ENCODE measurements at regions not wholly inside any gene's neighbourhood (a gene's known extent, or its start where the extent isn't known, plus 50 kb on each side); places are given as distances from the start of the nearest gene placed in this dataset.
"Not testable (repeated sequence)": the region's sequence is repeated elsewhere in the genome, so short reads cannot be mapped to it uniquely, and the experiment has no call there.

GRCh38 chr10:57905861-57906260 lies 361.8 kb downstream of the IPMK start:
- Histone ChIP-seq H3K4me3 (ENCODE audit: low read depth in 1 of 2, low read length in 2 of 2) (no peak overlapping the region), H3K27me3 (ENCODE audit: control insufficient read depth in 1 of 2, insufficient read depth in 2 of 2, low read length in 2 of 2) (no peaks in the 10 kb centered on the region), H3K27ac (ENCODE audit: low read depth in 2 of 2, low read length in 1 of 2) (no peak overlapping the region), H3K36me3 (ENCODE audit: control insufficient read depth in 2 of 2, insufficient read depth in 2 of 2, low read length in 1 of 2) (no peaks in the 10 kb centered on the region), H3K9me3 (ENCODE audit: control insufficient read depth in 2 of 2, insufficient read depth in 1 of 2, low read depth in 1 of 2, low read length in 1 of 2) (no peaks in the 10 kb centered on the region), H3K4me1 (ENCODE audit: control insufficient read depth in 2 of 2, insufficient read depth in 2 of 2, low read length in 1 of 2) (no peaks in the 10 kb centered on the region)
- WGBS, 2 donors: 51 to 66% methylated on average over 2 of the region's 2 CpGs

DNA sequence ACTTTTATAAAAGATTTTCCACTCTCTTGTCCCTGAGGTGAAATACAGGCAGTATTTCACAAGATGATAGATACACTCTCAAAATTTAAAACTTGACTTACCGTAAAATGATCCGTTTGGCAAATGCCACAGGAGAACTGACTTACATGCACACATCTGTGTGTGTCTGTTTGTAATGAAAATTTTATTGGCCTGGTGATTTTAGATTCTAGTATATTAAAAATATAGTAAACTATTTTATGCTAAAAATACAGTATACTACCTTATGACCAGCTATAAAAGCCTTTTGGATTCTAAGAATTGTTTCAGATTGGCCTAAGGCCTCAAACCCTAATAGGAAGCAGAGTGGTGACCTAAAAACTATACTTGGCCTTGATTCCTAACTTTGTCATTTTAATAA lies 362.7 kb downstream of the IPMK start:
- Histone ChIP-seq H3K4me3 (ENCODE audit: low read depth in 1 of 2, low read length in 2 of 2) (no peak overlapping the region), H3K4me1 (ENCODE audit: control insufficient read depth in 2 of 2, insufficient read depth in 2 of 2, low read length in 1 of 2) (no peaks in the 10 kb centered on the region), H3K27me3 (ENCODE audit: control insufficient read depth in 1 of 2, insufficient read depth in 2 of 2, low read length in 2 of 2) (no peaks in the 10 kb centered on the region), H3K9me3 (ENCODE audit: control insufficient read depth in 2 of 2, insufficient read depth in 1 of 2, low read depth in 1 of 2, low read length in 1 of 2) (no peaks in the 10 kb centered on the region), H3K27ac (ENCODE audit: low read depth in 2 of 2, low read length in 1 of 2) (no peak overlapping the region), H3K36me3 (ENCODE audit: control insufficient read depth in 2 of 2, insufficient read depth in 2 of 2, low read length in 1 of 2) (no peaks in the 10 kb centered on the region)
- 90 to 94% methylated on average over 2 of the region's 2 CpGs for WGBS, 2 donors

DNA sequence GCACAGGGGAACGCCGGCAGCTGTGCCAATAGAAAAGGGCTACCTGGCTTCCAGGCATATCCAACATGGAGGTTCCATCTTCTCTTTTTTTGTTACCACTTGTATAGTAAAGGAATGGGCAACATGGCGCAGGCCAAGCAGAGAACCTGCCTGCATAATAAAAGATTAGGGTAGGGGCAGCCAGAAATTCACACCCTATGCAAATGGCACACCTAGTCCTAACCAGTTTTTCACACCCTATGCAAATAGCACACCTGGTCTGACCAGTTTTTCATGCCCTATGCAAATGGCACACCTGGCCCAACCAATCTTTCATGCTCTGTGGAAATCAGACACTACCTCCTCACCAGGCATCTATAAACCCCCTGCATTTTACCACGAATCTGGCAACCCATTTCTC lies 369.5 kb downstream of the IPMK start:
- H3K27ac ChIP-seq (ENCODE audit: low read depth in 2 of 2, low read length in 1 of 2): no peak overlapping the region
- no peak overlapping the region for H3K4me3 ChIP-seq (ENCODE audit: low read depth in 1 of 2, low read length in 2 of 2)
- no peaks in the 10 kb centered on the region for H3K9me3 ChIP-seq (ENCODE audit: control insufficient read depth in 2 of 2, insufficient read depth in 1 of 2, low read depth in 1 of 2, low read length in 1 of 2)
- H3K27me3 ChIP-seq (ENCODE audit: control insufficient read depth in 1 of 2, insufficient read depth in 2 of 2, low read length in 2 of 2): no peaks in the 10 kb centered on the region
- H3K4me1 ChIP-seq (ENCODE audit: control insufficient read depth in 2 of 2, insufficient read depth in 2 of 2, low read length in 1 of 2): no peaks in the 10 kb centered on the region
- no peaks in the 10 kb centered on the region for H3K36me3 ChIP-seq (ENCODE audit: control insufficient read depth in 2 of 2, insufficient read depth in 2 of 2, low read length in 1 of 2)
- 58 to 62% methylated on average over 4 of the region's 4 CpGs for WGBS, 2 donors

DNA sequence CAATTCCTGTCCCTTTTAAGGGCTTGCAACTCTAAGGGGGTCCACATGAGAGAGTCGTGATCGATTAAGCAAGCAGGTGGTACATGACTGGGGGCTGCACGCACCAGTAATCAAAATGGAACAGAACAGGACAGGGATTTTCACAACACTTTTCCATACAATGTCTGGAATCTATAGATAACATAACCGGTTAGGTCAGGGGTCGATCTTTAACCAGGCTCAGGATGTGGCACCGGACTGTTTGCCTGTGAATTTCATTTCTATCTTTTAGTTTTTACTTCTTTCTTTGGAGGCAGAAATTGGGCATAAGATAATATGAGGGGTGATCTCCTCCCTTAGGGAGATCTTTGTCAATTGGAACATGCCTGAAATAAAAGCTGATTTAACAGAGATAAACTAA lies 370.1 kb downstream of the IPMK start:
- Histone ChIP-seq H3K27me3 (ENCODE audit: control insufficient read depth in 1 of 2, insufficient read depth in 2 of 2, low read length in 2 of 2) (no peaks in the 10 kb centered on the region), H3K27ac (ENCODE audit: low read depth in 2 of 2, low read length in 1 of 2) (no peak overlapping the region), H3K4me1 (ENCODE audit: control insufficient read depth in 2 of 2, insufficient read depth in 2 of 2, low read length in 1 of 2) (no peaks in the 10 kb centered on the region), H3K36me3 (ENCODE audit: control insufficient read depth in 2 of 2, insufficient read depth in 2 of 2, low read length in 1 of 2) (no peaks in the 10 kb centered on the region), H3K4me3 (ENCODE audit: low read depth in 1 of 2, low read length in 2 of 2) (no peak overlapping the region), H3K9me3 (ENCODE audit: control insufficient read depth in 2 of 2, insufficient read depth in 1 of 2, low read depth in 1 of 2, low read length in 1 of 2) (no peaks in the 10 kb centered on the region)
- 73 to 89% methylated on average over 6 of the region's 6 CpGs for WGBS, 2 donors

DNA sequence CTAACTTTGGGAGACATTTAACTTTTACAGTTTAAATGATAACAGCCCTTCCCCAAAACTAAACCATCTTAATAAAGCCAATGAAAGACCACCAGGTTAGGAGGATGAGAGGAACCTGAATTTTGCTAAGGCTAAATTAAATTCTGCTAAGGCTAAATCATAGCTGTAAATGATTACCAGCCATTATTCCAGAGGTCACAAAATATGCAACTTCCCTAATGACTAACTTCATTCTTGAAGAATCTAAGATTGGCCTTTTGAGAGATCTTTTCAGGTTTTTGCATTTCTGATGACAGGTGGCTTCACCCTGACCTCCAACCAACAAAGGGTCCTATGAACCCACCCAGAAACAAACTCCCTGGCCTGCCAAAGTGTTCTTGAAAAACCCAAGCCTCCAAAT lies 373.3 kb downstream of the IPMK start:
- H3K4me1 ChIP-seq (ENCODE audit: control insufficient read depth in 2 of 2, insufficient read depth in 2 of 2, low read length in 1 of 2): no peaks in the 10 kb centered on the region
- H3K27ac ChIP-seq (ENCODE audit: low read depth in 2 of 2, low read length in 1 of 2): no peak overlapping the region
- H3K9me3 ChIP-seq (ENCODE audit: control insufficient read depth in 2 of 2, insufficient read depth in 1 of 2, low read depth in 1 of 2, low read length in 1 of 2): no peaks in the 10 kb centered on the region
- H3K36me3 ChIP-seq (ENCODE audit: control insufficient read depth in 2 of 2, insufficient read depth in 2 of 2, low read length in 1 of 2): no peaks in the 10 kb centered on the region
- no peaks in the 10 kb centered on the region for H3K27me3 ChIP-seq (ENCODE audit: control insufficient read depth in 1 of 2, insufficient read depth in 2 of 2, low read length in 2 of 2)
- H3K4me3 ChIP-seq (ENCODE audit: low read depth in 1 of 2, low read length in 2 of 2): no peak overlapping the region

- no peak overlapping the region for H3K27ac ChIP-seq (ENCODE audit: low read depth in 2 of 2, low read length in 1 of 2)
- no peak overlapping the region for H3K4me3 ChIP-seq (ENCODE audit: low read depth in 1 of 2, low read length in 2 of 2)
- 76 to 84% methylated on average over 7 of the region's 7 CpGs for WGBS, 2 donors
- H3K27me3 ChIP-seq (ENCODE audit: control insufficient read depth in 1 of 2, insufficient read depth in 2 of 2, low read length in 2 of 2): no peaks in the 10 kb centered on the region
- H3K4me1 ChIP-seq (ENCODE audit: control insufficient read depth in 2 of 2, insufficient read depth in 2 of 2, low read length in 1 of 2): no peaks in the 10 kb centered on the region
- no peaks in the 10 kb centered on the region for H3K9me3 ChIP-seq (ENCODE audit: control insufficient read depth in 2 of 2, insufficient read depth in 1 of 2, low read depth in 1 of 2, low read length in 1 of 2)
- H3K36me3 ChIP-seq (ENCODE audit: control insufficient read depth in 2 of 2, insufficient read depth in 2 of 2, low read length in 1 of 2): no peaks in the 10 kb centered on the region
These were observed 376.3 kb downstream of the IPMK start for GRCh38 chr10:57891201-57892006.

- Histone ChIP-seq H3K36me3 (ENCODE audit: control insufficient read depth in 2 of 2, insufficient read depth in 2 of 2, low read length in 1 of 2) (no peaks in the 10 kb centered on the region), H3K4me1 (ENCODE audit: control insufficient read depth in 2 of 2, insufficient read depth in 2 of 2, low read length in 1 of 2) (no peaks in the 10 kb centered on the region), H3K27me3 (ENCODE audit: control insufficient read depth in 1 of 2, insufficient read depth in 2 of 2, low read length in 2 of 2) (no peaks in the 10 kb centered on the region), H3K27ac (ENCODE audit: low read depth in 2 of 2, low read length in 1 of 2) (no peak overlapping the region), H3K4me3 (ENCODE audit: low read depth in 1 of 2, low read length in 2 of 2) (no peak overlapping the region), H3K9me3 (ENCODE audit: control insufficient read depth in 2 of 2, insufficient read depth in 1 of 2, low read depth in 1 of 2, low read length in 1 of 2) (no peaks in the 10 kb centered on the region)
- 88 to 89% methylated on average over 5 of the region's 5 CpGs for WGBS, 2 donors
These were observed 377.0 kb downstream of the IPMK start for GRCh38 chr10:57890691-57891090.

GRCh38 chr10:57885618-57885968 lies 382.1 kb downstream of the IPMK start:
- not testable (repeated sequence) for H3K4me1 ChIP-seq (ENCODE audit: control insufficient read depth in 2 of 2, insufficient read depth in 2 of 2, low read length in 1 of 2); H3K27me3 ChIP-seq (ENCODE audit: control insufficient read depth in 1 of 2, insufficient read depth in 2 of 2, low read length in 2 of 2); H3K9me3 ChIP-seq (ENCODE audit: control insufficient read depth in 2 of 2, insufficient read depth in 1 of 2, low read depth in 1 of 2, low read length in 1 of 2); H3K27ac ChIP-seq (ENCODE audit: low read depth in 2 of 2, low read length in 1 of 2); H3K36me3 ChIP-seq (ENCODE audit: control insufficient read depth in 2 of 2, insufficient read depth in 2 of 2, low read length in 1 of 2); H3K4me3 ChIP-seq (ENCODE audit: low read depth in 1 of 2, low read length in 2 of 2)
- 65 to 78% methylated on average over 5 of the region's 5 CpGs for WGBS, 2 donors

- H3K36me3 ChIP-seq (ENCODE audit: control insufficient read depth in 2 of 2, insufficient read depth in 2 of 2, low read length in 1 of 2): no peaks in the 10 kb centered on the region
- H3K27me3 ChIP-seq (ENCODE audit: control insufficient read depth in 1 of 2, insufficient read depth in 2 of 2, low read length in 2 of 2): no peaks in the 10 kb centered on the region
- H3K4me1 ChIP-seq (ENCODE audit: control insufficient read depth in 2 of 2, insufficient read depth in 2 of 2, low read length in 1 of 2): no peaks in the 10 kb centered on the region
- H3K4me3 ChIP-seq (ENCODE audit: low read depth in 1 of 2, low read length in 2 of 2): no peak overlapping the region
- WGBS, 2 donors: 46 to 50% methylated on average over 2 of the region's 2 CpGs
- H3K9me3 ChIP-seq (ENCODE audit: control insufficient read depth in 2 of 2, insufficient read depth in 1 of 2, low read depth in 1 of 2, low read length in 1 of 2): no peaks in the 10 kb centered on the region
- H3K27ac ChIP-seq (ENCODE audit: low read depth in 2 of 2, low read length in 1 of 2): no peak overlapping the region
These were observed 382.6 kb downstream of the IPMK start for GRCh38 chr10:57884965-57885617.

- WGBS, 2 donors: 46 to 50% methylated on average over 2 of the region's 2 CpGs
- no peaks in the 10 kb centered on the region for H3K9me3 ChIP-seq (ENCODE audit: control insufficient read depth in 2 of 2, insufficient read depth in 1 of 2, low read depth in 1 of 2, low read length in 1 of 2)
- no peaks in the 10 kb centered on the region for H3K36me3 ChIP-seq (ENCODE audit: control insufficient read depth in 2 of 2, insufficient read depth in 2 of 2, low read length in 1 of 2)
- H3K4me3 ChIP-seq (ENCODE audit: low read depth in 1 of 2, low read length in 2 of 2): no peak overlapping the region
- H3K4me1 ChIP-seq (ENCODE audit: control insufficient read depth in 2 of 2, insufficient read depth in 2 of 2, low read length in 1 of 2): no peaks in the 10 kb centered on the region
- H3K27ac ChIP-seq (ENCODE audit: low read depth in 2 of 2, low read length in 1 of 2): no peak overlapping the region
- no peaks in the 10 kb centered on the region for H3K27me3 ChIP-seq (ENCODE audit: control insufficient read depth in 1 of 2, insufficient read depth in 2 of 2, low read length in 2 of 2)
These were observed 383.3 kb downstream of the IPMK start for GRCh38 chr10:57884407-57884806.

Measured in esophagus (tissue), 2 donors.